NCI-H2107 treated with DMSO at 0.1 percent for 48 hours (cell line): ENCODE measurements at regions not wholly inside any gene's neighbourhood (a gene's known extent, or its start where the extent isn't known, plus 50 kb on each side); places are given as distances from the start of the nearest gene placed in this dataset.

Experiments used
- DNase-seq: peaks from one replicate; lab custom pipeline; 2025; ENCODE audit not compliant: unreplicated experiment; lab: John Stamatoyannopoulos, UW

DNA sequence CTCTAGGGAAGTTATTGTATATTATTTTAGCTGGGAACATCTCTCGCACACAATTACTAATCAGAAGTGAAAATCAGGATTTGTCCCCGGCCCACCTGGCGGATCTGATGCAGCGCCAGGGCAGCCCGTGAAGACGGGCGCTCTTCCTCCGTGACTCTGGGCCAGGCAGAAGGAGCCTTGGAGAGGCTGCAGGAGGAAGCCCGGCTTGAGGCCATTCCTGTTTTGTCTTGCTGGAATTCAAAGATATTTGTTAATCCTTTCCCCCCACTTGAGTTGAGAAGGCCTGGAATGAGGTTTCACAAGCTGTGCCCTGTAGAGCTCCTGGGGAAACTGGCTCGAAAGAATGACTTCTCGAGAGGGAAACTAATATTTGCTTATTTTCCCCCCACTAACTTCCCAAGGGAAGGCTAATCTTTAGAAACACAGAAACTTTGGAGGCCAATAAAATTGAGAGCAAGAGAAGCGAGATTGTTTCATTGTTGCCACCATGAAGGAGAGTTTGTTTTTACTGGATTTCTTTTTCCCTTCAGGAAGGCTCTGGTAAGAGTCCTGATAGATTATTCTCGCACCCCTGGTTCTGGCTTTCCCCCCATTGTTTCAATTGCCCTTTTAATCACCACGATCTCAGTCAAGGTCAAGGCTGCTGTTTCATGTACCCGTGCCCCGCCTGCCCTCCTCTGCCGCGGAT is 92.8 kb upstream of the SEPTIN5 start:
- DNase-seq: no peak

DNA sequence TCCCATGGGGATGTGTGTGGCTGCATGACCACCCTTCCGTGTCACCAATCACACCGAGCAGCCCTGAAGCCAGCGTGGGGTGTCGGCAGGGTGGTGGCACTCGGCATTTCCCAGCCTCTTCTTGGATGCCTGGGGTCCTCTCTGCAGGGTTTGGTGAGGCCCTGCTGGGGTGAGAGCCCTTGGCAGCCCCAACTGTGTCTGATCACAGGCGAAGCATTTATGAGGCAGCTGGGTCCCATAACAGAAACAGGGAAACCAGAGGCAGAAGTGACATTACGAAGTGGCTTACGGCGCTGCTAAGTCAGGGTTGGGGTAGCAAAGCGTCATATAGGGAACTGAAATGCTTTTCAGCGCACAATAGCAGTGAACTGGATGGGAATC is 92.3 kb upstream of the SEPTIN5 start:
- DNase-seq: no peak

DNA sequence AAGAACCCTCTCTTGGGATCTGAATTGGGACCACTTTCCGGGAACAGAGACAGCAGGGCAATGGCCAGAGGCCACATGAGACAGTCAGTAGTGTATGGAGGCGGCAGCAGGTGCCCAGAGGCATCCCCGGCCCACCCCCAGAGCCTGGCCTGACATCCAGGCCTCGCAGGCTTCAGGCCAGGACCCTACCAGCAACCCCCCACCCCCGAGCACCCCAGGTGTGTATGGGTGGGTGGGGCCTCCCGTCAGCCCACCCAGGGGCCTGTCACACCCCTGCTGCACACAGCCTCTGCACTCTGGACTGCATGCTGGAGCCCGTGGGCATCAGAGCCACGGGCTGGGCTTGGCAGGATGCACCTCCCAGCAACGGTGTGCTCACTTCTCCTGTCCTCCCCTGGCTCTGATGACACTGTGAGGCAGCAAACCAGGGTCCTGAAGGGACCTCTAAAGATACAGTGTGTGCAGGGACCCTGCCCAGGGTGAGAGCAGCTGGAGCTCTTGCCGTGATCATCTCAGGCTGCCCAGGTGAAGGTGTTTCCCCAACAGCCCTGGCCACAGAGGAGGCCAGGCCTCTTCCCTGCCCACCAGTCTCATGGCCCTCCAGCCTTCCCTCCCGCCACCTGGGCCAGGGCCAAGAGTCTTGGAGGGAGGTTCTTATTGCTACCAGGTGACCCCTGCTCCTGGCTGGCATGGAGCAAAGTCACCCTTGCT is 88.8 kb upstream of the SEPTIN5 start:
- DNase-seq: no peak

DNA sequence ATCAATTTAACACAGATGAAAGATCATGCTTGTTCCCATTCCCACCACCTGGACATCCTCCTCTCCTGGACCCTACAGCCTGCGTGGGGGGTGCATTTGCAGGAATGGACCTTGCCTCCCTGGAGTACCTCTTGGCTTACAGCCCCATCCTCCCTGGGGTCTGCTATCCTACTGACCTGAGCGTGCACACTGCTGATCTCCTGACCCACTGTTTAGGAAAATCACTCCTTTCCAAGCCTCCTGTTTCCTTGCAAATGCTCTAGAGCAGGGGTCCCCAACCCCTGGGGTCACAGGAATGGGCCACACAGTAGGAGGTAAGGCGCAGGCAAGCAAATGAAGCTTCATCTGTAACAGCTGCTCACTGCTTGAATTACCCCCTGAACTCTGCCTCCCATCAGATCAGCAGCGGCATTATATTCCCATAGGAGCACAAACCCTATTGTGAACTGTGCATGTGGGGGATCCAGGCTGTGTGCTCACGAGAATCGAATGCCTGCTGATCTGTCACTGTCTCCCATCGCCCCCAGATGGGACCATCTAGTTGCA is 88.2 kb upstream of the SEPTIN5 start:
- DNase-seq: no peak

DNA sequence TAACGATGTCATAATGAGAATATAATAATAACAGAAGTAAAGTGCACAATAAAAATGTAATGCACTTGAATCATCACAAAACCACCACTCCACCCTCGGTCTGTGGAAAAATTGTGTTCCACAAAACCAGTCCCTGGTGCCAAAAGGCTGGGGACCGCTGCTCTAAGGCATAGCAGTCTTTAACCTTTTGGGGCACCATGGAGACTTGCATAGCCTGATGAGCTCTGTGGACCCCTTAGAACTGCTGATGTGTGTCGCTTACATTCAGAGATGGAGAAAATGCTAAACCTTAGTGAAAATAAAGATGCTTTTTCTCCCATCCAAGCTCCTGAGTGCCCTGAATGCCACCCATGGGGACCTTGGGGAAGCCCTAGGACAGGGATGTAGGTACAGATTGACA is 87.6 kb upstream of the SEPTIN5 start:
- no peak for DNase-seq

DNA sequence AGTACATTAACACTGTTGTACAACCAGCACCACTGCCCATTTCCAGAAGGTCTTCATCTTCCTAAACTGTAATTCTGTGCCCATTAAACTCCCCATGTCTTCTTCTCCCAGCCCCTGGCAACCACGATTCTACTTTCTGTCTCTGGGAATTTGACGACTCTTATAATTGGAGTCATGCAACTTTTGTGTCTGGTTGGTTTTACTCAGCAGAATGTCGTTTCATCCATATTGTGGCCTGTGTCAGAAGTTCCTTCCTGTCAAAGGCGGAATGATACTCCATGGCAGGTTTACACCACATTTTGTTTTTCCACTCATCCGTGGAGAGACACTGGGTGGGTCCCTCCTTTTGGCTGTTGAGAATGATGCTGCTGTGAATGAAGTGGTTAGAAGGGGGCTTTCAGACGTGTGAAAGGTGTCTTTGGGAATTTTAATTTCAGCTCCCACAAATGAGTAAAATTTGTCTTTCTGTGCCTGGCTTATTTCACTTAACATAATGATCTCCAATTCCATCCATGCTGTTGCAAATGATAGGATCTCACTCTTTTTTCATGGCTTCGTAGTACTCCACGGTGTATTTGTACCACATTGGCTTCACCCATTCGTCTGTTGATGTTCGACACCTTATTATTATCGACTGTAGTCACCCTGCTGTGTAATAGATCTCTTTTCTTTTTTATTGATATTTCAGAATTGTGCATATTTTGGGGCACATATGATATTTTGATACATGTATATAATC is 86.1 kb upstream of the SEPTIN5 start:
- no peak for DNase-seq

DNA sequence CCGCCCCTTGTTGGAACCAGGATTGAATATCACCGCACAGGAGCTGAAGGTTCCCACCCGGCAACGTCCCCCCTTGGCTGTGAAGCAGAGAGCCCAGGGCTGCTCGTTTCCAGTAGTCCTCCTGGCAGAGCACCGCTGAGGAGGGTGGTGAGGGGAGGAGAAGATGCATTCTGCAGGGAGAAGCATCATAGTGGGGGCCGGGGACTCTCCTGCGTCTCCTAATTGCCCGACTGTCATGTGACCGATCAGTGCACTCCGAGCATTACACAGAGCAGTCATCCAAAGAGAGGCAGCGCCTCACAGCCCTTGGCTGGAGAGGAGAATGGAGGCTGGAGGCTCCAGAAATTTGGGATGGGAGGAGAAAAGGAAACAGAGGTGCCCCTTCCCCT is 85.0 kb upstream of the SEPTIN5 start:
- no peak for DNase-seq

DNA sequence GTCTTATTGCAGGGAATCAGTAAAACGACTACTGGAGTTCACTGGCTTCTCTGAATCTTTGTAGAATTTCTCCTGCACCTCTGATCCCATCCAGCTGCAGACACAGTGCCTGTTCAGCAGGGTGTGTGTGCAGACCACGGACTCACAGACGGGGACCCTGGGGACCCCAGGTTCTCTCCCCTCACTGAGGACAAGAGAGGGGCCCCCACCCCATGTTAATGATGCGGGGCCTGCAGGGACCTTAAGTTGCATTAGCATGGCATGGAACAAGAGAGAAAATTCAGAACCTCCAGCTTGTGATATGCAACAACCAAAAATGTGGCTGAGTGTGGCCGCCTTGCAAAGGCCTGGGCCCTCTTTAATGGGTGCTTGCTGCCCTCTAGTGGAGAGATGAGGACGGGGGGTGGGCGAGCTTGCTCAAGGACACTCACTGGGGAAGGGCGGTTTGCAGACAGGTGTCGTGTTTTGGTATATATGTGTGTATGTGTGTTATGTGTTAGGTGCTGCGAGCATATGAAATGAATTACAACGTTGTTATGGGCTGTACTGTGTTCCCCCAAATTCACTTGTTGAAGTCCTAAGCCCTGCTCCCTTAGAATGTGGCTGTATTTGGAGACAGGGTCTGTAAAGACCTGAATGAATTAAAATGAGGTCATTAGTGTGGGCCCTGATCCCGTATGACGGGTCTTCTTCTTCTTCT is 84.4 kb upstream of the SEPTIN5 start:
- peak; percentile 65 for DNase-seq

DNA sequence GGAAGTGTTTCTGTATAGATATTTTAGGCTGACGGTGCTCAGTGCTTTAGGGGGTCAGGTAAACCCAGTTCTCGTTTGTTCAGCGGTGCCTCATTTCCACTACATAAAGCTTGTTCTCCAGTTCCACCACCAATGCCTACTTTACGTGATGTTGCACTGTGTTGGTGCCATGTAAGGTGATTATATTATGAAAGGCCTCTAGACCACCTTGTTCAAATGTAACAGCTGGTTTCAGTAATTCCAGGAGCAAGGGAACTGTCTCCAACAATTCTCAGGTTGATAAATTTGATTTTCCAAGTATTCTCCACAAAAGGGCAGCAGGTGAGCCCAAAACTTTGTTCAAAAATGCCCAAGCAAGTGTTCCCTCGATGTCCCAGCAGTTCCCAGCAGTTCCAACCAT is 83.7 kb upstream of the SEPTIN5 start:
- no peak for DNase-seq

DNA sequence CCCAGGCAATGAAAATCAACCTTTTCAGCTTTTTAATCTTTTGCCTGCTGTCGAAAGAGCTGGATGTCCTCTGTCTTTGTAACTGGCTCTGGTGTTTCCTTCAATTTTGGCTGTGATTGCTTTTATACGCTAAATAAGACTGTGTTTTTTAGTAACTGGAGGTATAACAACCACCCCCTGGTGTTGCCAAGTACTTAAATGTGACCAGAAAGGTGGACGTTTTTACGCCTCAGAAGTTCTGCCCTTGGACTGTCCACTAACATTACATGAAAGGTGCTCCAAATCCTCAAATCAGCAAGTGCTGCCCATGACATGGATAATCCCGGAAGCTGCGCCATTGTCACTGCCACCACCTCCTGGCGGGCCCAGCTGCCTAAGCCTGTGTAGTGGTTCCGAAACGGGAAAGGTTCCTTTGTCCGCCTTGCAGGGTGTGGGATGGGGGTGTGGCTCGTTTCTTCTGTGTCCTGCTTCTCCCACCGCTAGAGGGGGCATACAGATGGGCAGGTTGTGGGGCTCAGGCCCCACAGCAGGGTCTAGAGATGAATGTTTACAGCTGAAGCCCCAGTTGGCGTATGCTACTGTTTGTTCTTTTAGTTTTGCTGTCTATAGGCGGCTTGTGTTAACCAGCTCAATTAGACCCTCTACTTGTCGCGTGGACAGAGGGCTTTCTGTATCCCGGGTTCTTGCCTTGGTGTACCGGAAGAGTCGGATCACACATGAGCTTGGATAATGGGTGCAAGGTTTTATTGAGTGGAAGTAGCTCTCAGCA is 82.2 kb upstream of the SEPTIN5 start:
- DNase-seq: no peak

DNA sequence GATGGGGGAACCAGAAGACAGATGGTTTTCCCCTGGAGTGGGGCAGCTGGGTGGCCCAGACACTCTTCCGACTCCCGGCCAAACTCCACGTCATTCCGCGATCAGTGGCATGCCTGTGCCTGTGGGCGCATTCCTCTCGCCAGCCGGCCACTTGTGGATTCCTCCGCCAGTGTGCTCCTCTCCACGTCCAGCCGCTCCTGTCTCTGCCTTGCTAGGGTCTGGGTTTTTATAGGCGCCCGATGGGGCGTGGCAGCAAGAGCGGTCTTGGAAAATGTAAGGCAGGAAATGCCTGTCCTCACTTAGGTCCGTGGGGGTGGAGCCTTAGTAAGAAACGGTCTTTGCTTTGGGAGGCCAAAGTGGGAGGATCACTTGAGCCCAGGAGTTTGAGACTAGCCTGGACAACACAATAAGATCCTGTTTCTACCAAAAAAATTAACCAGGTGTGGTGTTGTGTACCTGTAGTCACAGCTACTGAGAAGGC is 81.6 kb upstream of the SEPTIN5 start:
- DNase-seq: no peak

DNA sequence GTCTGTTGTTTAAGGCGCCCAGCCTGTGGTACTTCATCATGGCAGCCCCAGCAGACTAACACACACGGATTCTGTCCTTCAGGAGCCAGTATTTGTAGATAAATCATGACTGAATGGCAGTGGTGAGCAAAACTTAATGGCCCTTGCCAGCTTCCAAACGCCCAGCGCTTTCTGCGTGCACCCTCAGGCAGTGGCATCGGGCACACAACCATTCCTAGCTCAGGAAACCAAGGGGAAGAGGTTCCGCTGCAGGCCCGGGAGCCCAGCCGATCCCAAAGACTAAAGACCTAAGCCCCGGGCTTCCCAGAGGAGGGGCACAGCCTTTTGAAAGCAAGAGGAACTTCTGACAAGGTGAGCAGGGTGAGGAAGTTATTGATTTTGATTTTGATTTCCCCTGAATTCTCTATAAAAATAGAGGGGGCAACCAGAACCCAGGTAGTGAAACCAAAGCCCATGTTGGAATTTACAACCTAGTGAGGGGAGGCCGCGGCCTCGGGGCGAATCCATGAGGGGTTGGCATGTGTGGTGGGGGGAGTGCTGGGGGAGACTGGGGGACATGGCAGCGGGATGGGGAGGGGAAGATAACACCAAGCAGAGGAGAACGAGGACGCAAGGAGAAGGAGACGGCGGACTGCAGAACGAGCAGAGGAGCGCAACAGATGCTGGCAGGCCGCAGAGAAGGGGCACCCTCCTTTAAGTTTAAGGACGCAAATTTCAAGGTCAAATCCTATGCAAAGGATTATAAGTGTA is 79.9 kb upstream of the SEPTIN5 start:
- no peak for DNase-seq

DNA sequence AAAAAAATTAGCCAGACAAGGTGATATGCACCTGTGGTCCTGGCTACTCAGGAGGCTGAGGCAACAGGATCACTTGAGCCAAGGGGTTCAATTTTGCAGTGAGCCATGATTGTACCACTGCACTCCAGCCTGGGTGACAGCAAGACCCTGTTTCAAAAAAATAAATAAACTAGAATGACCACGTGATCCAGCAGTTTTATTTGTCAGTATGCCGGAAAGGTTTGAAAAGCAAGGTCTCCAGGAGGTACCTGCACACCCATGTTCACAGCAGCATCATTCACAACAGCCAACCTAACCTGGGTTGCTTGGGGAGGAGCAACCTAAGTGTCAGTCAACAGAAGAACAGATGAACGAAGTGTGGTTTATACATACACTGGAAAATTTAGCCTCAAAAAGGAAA is 78.7 kb upstream of the SEPTIN5 start:
- no peak for DNase-seq

DNA sequence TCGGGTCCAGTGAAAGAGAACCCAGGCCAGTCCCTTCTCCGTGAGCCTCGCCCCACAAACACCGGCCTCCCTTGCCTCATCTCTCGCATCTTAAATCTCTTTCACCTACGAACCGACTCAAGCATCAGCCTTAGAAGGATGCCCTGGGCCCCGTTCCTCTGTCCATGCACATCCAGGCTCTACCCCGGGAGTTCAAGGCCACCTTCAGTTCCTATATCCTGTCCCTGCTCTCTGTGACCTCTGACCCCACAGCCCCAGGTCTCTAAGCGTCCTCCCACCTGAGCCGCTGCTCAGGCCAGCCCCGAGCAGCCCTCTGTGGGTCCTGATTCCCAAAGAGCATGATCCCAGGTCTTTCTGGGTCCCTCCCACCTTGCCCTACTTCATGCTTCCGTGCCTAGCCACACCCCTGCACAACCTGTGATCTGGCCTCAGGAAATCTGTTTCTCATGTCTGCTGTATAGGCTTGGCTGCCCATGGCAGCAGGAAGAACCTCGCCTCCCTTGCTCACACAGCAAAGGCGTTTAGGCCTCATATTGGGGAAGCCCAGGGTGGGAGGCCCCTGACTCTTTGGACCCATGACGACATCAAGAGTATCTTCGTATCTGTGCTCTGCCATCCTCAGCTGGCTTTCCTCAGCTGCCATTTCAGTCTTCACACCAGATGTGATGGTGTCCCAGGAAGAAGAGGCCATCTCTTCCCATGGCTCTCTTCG is 77.5 kb upstream of the SEPTIN5 start:
- no peak for DNase-seq

DNA sequence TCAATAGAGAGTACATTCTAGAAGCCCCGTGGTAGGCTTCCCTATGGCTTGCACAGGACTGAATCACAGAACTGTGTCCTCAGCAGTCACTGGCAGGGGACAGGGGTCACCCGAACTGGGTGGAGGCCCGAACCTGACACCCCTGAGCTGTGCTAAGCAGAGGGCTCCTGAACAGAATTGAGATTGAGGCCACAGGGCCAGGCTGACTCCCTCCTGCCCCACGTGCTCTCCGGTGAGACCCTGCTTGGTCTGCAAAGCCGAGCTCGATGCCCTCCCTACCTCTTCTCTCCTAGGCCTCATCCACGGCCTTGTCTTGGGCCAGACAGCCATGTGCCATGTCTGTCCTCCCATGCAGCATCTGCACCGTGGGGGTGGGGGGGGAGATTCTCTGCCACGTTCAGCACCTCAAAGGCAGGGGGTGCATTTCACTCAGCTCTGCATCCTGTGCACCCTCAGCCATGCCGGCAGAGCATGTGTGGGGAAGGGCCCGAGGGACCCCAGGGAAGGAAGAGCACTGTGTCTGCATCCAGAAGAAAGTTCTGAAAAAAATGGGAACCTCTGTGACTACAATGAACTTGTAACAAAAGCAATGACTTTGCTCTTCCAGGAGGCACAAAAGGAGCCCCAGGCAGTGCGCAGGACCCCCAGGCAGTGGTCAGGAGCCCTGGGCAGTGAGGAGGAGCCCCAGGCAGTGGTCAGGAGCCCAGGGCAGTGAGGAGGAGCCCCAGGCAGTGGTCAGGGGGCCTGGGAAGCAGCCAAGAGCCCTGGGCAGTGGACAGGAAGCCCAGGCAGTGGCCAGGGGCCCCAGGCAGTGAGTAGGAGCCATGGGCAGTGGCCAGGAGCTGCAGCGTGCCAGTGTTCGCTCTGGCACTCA is 76.7 kb upstream of the SEPTIN5 start:
- no peak for DNase-seq

DNA sequence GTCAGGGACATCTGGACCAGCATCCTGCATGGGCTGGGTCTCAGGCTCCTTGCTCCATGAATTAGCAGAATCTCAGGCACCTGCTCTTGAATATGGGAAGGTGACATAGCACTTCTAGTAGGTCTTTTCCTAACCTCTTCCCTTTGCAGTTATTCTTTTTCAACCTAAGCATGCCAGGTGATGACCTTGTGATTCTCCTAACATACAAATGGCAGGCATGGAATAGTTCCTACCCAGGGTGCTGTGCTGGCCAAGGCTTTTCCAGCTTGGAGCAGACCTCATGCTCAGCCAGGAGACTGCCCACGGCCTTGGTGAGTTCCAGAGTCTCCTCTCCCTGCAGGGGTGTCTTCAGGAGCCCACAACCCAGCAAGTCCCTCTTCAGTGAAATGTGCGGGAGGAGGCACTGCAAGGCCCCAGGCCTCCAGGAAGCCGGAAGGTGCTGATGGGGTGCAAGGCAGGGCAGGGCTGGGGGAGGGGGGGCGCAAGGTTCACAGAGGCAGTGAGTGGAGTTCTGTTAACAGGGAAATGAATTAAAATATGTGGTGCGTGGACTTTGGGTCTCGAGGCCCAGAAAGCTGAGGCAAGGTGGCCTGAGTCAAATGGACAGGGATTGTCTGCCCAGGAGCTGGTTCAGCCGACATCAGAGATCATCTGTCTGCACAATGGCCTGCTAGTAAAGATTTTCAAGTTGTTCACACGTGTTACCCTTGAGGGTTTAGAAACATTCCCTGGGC is 75.9 kb upstream of the SEPTIN5 start:
- DNase-seq: no peak

DNA sequence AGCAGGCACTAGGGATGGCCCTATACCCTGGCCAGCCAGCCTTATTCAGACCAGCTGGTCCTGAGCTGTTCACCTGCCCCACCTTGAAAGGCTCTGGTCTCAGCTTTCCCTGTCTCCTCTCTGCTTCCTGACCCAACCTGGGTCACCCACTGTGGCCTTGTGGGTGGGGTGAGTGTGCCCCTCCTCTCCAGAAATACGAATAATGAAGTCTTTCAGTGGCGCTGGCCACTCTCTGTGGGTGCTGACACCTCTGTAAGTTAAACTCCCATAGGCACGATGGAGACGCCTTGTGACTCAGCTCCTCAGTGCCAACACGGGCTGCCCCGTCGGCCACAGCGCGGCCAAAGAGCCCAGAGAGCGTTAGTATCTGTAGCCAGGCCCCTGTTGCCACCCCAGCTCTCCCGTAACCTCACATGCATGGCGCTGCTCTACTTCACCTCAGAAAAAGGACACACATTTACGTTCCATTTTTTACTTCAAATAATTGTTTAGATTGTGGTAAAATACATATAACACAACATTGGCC is 74.6 kb upstream of the SEPTIN5 start:
- DNase-seq: no peak
